ENCODE measurements at regions not wholly inside any gene's neighbourhood (a gene's known extent, or its start where the extent isn't known, plus 50 kb on each side); places are given as distances from the start of the nearest gene placed in this dataset.
"Not testable (repeated sequence)": the region's sequence is repeated elsewhere in the genome, so short reads cannot be mapped to it uniquely, and the experiment has no call there.

DNA sequence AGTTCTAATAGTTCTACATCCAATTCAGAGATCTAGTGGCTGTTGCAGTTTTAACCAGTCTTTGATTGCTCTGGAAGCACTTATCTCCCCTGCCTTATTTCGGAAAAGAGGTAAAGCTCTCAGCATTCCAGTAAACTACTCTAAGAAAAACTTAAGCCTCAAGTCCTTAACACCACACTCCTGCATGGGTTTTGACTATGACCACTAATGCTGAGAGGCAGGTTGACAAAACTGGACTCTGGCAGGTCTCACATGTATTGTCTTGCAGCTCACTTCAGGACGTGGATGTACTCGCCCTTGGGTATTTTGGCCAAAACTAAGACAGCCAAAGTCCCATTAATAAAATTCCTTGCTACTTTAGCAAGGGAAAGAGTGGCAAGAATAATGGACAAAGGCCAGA, 405.9 kb upstream of the GRM7 start:
- Mint-ChIP-seq H3K4me3 (no peak overlapping the region), H3K4me1 (no peaks in the 10 kb centered on the region), H3K27me3 (no peaks in the 10 kb centered on the region), H3K36me3 (ENCODE audit: low read depth) (no peaks in the 10 kb centered on the region), H3K27ac (no peak overlapping the region), H3K9me3 (peaks cover 3% of the 10 kb centered on the region)
- CTCF ChIA-PET = interaction anchor here (0.5 to 0.7 kb wide), 2 partner anchors 24 to 1646 kb away, joined by 3 to 4 read pairs; no protein-coding TSS in a partner anchor
- POLR2A ChIA-PET = no interaction called here
- no peak for DNase-seq

- Mint-ChIP-seq H3K36me3 (ENCODE audit: low read depth) (no peaks in the 10 kb centered on the region), H3K9me3 (peaks cover 3% of the 10 kb centered on the region), H3K4me3 (no peak overlapping the region), H3K27ac (no peak overlapping the region), H3K4me1 (no peaks in the 10 kb centered on the region), H3K27me3 (no peaks in the 10 kb centered on the region)
- ChIA-PET POLR2A (no interaction called here), CTCF (no interaction called here)
- DNase-seq = no peak
Observed at GRCh38 chr3:6467186-6467585, 393.7 kb upstream of the GRM7 start.

- Mint-ChIP-seq H3K4me1 (no peaks in the 10 kb centered on the region), H3K4me3 (no peak overlapping the region), H3K27ac (no peak overlapping the region), H3K9me3 (peaks cover 3% of the 10 kb centered on the region), H3K27me3 (no peaks in the 10 kb centered on the region), H3K36me3 (ENCODE audit: low read depth) (no peaks in the 10 kb centered on the region)
- ChIA-PET CTCF (no interaction called here), POLR2A (no interaction called here)
- DNase-seq = no peak
Observed at GRCh38 chr3:6468589-6468988, 392.3 kb upstream of the GRM7 start.

DNA sequence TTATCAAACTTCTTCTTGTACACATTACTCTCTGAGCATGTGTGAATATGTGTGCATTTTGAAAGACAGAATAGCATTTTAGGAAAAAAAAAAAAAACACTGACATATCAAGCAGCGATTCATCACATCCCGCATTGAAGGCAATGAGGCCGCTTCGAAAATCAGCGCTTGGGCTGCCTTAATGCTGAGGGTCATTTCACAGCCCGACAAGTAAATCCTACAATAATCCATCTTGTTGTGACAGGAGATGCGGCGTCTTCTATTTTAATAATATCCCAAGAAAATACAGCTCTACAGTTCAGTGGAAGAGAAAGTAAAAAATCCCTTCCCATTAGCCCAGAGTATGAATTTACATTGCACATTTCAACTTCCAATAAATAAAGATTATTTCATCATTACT, 389.2 kb upstream of the GRM7 start:
- DNase-seq = no peak
- H3K27ac Mint-ChIP-seq = no peak overlapping the region
- no peaks in the 10 kb centered on the region for H3K27me3 Mint-ChIP-seq
- H3K36me3 Mint-ChIP-seq (ENCODE audit: low read depth) = no peaks in the 10 kb centered on the region
- CTCF ChIA-PET = no interaction called here
- H3K9me3 Mint-ChIP-seq = peaks cover 2% of the 10 kb centered on the region
- no peaks in the 10 kb centered on the region for H3K4me1 Mint-ChIP-seq
- POLR2A ChIA-PET = no interaction called here
- no peak overlapping the region for H3K4me3 Mint-ChIP-seq

GRCh38 chr3:6490487-6491327, 370.2 kb upstream of the GRM7 start:
- H3K4me3 Mint-ChIP-seq; H3K27ac Mint-ChIP-seq; H3K9me3 Mint-ChIP-seq; DNase-seq; H3K4me1 Mint-ChIP-seq; H3K27me3 Mint-ChIP-seq; POLR2A ChIA-PET; H3K36me3 Mint-ChIP-seq (ENCODE audit: low read depth); CTCF ChIA-PET: not testable (repeated sequence)

- H3K36me3 Mint-ChIP-seq (ENCODE audit: low read depth) = no peaks in the 10 kb centered on the region
- H3K27me3 Mint-ChIP-seq = no peaks in the 10 kb centered on the region
- CTCF ChIA-PET = no interaction called here
- no peaks in the 10 kb centered on the region for H3K4me1 Mint-ChIP-seq
- no peak overlapping the region for H3K4me3 Mint-ChIP-seq
- POLR2A ChIA-PET = no interaction called here
- H3K27ac Mint-ChIP-seq = no peak overlapping the region
- H3K9me3 Mint-ChIP-seq = peaks cover 4% of the 10 kb centered on the region
- no peak for DNase-seq
Observed at GRCh38 chr3:6491768-6492167, 369.1 kb upstream of the GRM7 start.

DNA sequence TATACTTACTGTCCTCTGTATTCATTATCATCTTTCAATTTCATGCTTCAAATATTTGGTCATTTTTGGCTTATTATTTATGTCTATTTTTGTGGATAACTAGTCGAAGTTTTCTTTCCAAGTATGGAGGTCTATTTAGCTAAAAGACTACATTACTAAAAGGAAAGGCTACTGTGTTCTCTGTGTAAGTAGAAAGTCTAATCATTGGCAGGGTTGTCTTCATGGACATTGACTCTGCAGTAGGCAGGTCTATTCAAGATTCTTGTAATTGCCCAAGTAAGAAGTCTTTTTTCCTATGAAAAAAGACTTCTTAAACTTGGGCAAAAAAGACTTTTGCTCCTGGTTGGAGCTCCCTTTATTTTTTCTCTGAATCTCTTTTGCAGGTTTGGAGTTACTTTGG, 368.6 kb upstream of the GRM7 start:
- H3K36me3 Mint-ChIP-seq (ENCODE audit: low read depth) = no peaks in the 10 kb centered on the region
- DNase-seq = no peak
- H3K4me1 Mint-ChIP-seq = no peaks in the 10 kb centered on the region
- H3K4me3 Mint-ChIP-seq = no peak overlapping the region
- CTCF ChIA-PET = no interaction called here
- H3K27ac Mint-ChIP-seq = no peak overlapping the region
- no peaks in the 10 kb centered on the region for H3K27me3 Mint-ChIP-seq
- peaks cover 4% of the 10 kb centered on the region for H3K9me3 Mint-ChIP-seq
- POLR2A ChIA-PET = no interaction called here

- H3K36me3 Mint-ChIP-seq (ENCODE audit: low read depth); DNase-seq; H3K4me3 Mint-ChIP-seq; H3K27ac Mint-ChIP-seq; H3K4me1 Mint-ChIP-seq; H3K27me3 Mint-ChIP-seq; POLR2A ChIA-PET; CTCF ChIA-PET: not testable (repeated sequence)
- peaks cover 16% of the 10 kb centered on the region for H3K9me3 Mint-ChIP-seq
Observed at GRCh38 chr3:6498944-6499343, 362.0 kb upstream of the GRM7 start.

DNA sequence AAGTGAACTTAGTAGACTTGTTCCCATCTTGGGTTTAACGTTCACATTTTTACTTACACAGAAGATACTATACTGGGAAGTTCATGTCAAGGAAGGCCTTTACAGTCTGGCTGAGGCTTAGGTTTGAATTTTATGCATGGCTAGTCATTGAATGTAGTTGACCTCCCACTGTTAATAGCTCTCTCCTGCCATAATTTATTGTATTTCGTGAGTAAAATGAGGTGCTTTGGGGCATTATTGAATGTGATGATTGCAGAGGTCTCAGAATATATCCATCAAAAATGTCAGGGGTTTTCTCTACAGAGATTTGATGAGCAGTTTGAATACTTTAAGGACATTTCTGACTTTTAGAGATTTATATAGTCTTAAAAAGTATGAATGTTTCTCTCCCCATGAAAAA, 356.6 kb upstream of the GRM7 start:
- ChIA-PET POLR2A (no interaction called here), CTCF (no interaction called here)
- Mint-ChIP-seq H3K36me3 (ENCODE audit: low read depth) (no peaks in the 10 kb centered on the region), H3K27me3 (no peaks in the 10 kb centered on the region), H3K27ac (no peak overlapping the region), H3K9me3 (peaks cover 28% of the 10 kb centered on the region), H3K4me3 (no peak overlapping the region), H3K4me1 (no peaks in the 10 kb centered on the region)
- DNase-seq = no peak

DNA sequence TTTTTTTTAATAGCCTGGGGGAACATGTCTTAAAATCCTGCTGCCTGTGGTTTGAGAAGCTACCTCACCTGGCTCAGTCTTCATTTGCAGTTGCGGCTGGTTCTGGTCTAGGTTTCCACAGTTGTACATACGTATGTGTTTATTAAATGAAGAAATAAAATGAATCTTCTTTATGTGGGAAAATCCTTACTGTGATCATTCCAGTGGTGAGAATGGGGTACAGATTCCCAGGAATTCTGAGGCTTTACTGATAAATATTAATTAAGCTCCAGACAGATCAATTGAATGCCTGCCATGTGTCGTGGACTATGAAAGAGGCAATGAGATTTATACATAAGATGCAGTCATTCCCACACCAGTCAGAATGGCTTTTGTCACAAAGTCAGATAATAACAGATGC, 356.1 kb upstream of the GRM7 start:
- Mint-ChIP-seq H3K27me3 (no peaks in the 10 kb centered on the region), H3K4me3 (no peak overlapping the region), H3K4me1 (no peaks in the 10 kb centered on the region), H3K9me3 (peaks cover 27% of the 10 kb centered on the region), H3K27ac (no peak overlapping the region), H3K36me3 (ENCODE audit: low read depth) (no peaks in the 10 kb centered on the region)
- ChIA-PET POLR2A (no interaction called here), CTCF (no interaction called here)
- DNase-seq = no peak

DNA sequence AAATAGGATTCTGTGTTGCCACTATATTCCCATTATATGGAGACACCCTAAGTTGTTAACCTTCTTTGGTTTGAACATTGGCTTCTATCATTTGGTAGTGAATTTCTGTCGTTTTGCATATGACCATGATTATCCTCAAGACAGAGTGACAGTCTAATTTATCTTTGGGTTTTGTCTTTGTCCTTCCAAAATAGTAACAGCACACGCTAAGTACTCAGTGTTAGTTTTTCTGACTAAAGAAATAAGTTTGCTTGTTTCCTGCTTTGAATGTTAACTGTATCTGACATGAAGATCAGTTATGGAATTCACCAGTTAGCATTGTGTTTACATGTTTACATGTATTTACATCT, 352.5 kb upstream of the GRM7 start:
- H3K27me3 Mint-ChIP-seq = no peaks in the 10 kb centered on the region
- no peak overlapping the region for H3K4me3 Mint-ChIP-seq
- H3K27ac Mint-ChIP-seq = no peak overlapping the region
- H3K9me3 Mint-ChIP-seq = peaks cover 16% of the 10 kb centered on the region
- no peaks in the 10 kb centered on the region for H3K4me1 Mint-ChIP-seq
- CTCF ChIA-PET = no interaction called here
- POLR2A ChIA-PET = no interaction called here
- no peak for DNase-seq
- H3K36me3 Mint-ChIP-seq (ENCODE audit: low read depth) = no peaks in the 10 kb centered on the region

DNA sequence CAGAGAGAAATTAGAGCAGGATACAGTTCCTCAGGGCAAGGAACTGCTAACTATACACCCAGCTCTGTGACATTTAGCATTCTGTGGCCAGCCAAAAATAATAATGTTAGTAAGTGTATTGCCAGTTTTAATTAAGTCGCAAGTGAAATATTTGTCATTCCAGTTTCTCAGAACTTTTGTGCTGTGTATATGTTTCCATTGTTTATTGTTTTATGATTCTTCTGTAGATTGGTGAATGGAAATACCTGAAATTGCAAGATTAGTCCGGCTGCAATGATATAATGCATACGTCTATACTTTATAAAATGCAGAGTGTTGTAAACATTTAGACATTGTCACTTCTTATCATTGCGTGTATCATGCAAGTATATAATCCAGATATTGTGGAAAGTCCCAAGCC, 351.3 kb upstream of the GRM7 start:
- H3K27ac Mint-ChIP-seq = no peak overlapping the region
- H3K9me3 Mint-ChIP-seq = peaks cover 14% of the 10 kb centered on the region
- no peak for DNase-seq
- CTCF ChIA-PET = no interaction called here
- H3K4me1 Mint-ChIP-seq = no peaks in the 10 kb centered on the region
- no peak overlapping the region for H3K4me3 Mint-ChIP-seq
- POLR2A ChIA-PET = no interaction called here
- H3K27me3 Mint-ChIP-seq = no peaks in the 10 kb centered on the region
- no peaks in the 10 kb centered on the region for H3K36me3 Mint-ChIP-seq (ENCODE audit: low read depth)

DNA sequence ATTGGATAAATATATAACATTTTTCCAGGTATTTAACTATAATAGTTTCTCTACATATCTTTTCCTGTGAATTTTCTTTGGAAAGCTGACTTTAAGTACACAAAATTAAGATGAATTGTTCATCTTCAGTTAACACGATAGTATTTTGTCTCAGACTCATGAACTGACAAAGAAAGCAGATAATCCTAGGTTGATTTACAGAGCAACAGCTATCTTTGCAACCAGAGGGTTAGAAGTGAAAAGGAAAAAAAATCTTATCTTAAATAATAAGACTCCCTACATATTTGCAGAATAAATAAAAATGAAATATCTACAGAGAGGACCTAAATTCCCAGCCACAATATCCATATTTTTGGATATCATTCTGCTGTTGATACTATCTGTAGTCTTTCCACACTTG, 350.2 kb upstream of the GRM7 start:
- Mint-ChIP-seq H3K36me3 (ENCODE audit: low read depth) (no peaks in the 10 kb centered on the region), H3K9me3 (peaks cover 10% of the 10 kb centered on the region), H3K27ac (no peak overlapping the region), H3K4me1 (no peaks in the 10 kb centered on the region), H3K27me3 (no peaks in the 10 kb centered on the region), H3K4me3 (no peak overlapping the region)
- no peak for DNase-seq
- ChIA-PET CTCF (no interaction called here), POLR2A (no interaction called here)

GRCh38 chr3:6512172-6512800, 348.6 kb upstream of the GRM7 start:
- H3K4me3 Mint-ChIP-seq = no peak overlapping the region
- H3K9me3 Mint-ChIP-seq = peaks cover 6% of the 10 kb centered on the region
- DNase-seq = no peak
- H3K27me3 Mint-ChIP-seq = no peaks in the 10 kb centered on the region
- H3K36me3 Mint-ChIP-seq (ENCODE audit: low read depth) = no peaks in the 10 kb centered on the region
- ChIA-PET CTCF (no interaction called here), POLR2A (no interaction called here)
- no peaks in the 10 kb centered on the region for H3K4me1 Mint-ChIP-seq
- no peak overlapping the region for H3K27ac Mint-ChIP-seq
